Nephron progenitor cell (in vitro differentiated cells): ENCODE measurements at regions not wholly inside any gene's neighbourhood (a gene's known extent, or its start where the extent isn't known, plus 50 kb on each side); places are given as distances from the start of the nearest gene placed in this dataset.

Source experiments
- DNase-seq: peaks from one replicate; pipeline ENCODE4 v3.0.0; 2021
- H3K27ac Mint-ChIP-seq: 2 replicates; pipeline ENCODE4 v1.8.0; 2021; ENCODE audit warnings: mild to moderate bottlenecking, moderate library complexity, mixed read lengths
- H3K27me3 Mint-ChIP-seq: 2 replicates; pipeline ENCODE4 v1.8.0; 2021; ENCODE audit warnings: mild to moderate bottlenecking, low read depth, mixed read lengths; ENCODE audit not compliant: poor library complexity
- H3K36me3 Mint-ChIP-seq: 2 replicates; pipeline ENCODE4 v1.8.0; 2021; ENCODE audit warnings: low read depth, mixed read lengths
- H3K4me1 Mint-ChIP-seq: 2 replicates; pipeline ENCODE4 v1.8.0; 2021; ENCODE audit warnings: mixed read lengths
- H3K4me3 Mint-ChIP-seq: 2 replicates; pipeline ENCODE4 v1.8.0; 2021; ENCODE audit warnings: mild to moderate bottlenecking, moderate library complexity, mixed read lengths
- H3K9me3 Mint-ChIP-seq: 2 replicates; pipeline ENCODE4 v1.8.0; 2021; ENCODE audit warnings: mild to moderate bottlenecking, moderate library complexity, mixed read lengths
- TF ChIP-seq, protein P1 (sequence below): fragments of 200-600 bp; sonication (generic); IDR thresholded peaks from 2 replicates; pipeline ENCODE4 v1.5.0; 2021; ENCODE audit warnings: antibody characterized with exemption

DNA sequence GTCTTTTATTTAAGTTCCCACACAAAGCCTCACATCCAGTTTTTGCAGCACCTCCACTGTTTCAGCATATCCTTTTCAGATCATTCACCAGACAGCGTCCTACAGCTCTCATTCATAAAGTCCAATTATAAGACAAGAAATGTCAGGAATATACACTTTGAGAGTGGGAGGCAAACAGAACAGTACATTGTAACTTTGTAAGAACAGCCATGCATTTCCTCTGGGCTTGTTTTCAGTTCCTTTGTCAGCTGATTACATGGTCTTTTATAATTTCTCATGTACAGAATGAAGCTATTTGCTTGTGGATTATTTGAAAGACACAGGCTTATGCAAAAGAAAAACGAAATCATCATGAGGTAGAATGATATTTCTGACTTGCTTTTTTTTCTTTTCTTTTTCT is 85.7 kb downstream of the SOX2 start:
- H3K27me3 Mint-ChIP-seq = peaks cover 6% of the 10 kb centered on the region
- H3K27ac Mint-ChIP-seq = no peak overlapping the region
- peaks cover 11% of the 10 kb centered on the region for H3K4me1 Mint-ChIP-seq
- TF ChIP-seq, protein P1, sequence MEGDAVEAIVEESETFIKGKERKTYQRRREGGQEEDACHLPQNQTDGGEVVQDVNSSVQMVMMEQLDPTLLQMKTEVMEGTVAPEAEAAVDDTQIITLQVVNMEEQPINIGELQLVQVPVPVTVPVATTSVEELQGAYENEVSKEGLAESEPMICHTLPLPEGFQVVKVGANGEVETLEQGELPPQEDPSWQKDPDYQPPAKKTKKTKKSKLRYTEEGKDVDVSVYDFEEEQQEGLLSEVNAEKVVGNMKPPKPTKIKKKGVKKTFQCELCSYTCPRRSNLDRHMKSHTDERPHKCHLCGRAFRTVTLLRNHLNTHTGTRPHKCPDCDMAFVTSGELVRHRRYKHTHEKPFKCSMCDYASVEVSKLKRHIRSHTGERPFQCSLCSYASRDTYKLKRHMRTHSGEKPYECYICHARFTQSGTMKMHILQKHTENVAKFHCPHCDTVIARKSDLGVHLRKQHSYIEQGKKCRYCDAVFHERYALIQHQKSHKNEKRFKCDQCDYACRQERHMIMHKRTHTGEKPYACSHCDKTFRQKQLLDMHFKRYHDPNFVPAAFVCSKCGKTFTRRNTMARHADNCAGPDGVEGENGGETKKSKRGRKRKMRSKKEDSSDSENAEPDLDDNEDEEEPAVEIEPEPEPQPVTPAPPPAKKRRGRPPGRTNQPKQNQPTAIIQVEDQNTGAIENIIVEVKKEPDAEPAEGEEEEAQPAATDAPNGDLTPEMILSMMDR = no peak
- DNase-seq = no peak
- H3K9me3 Mint-ChIP-seq = no peaks in the 10 kb centered on the region
- no peak overlapping the region for H3K4me3 Mint-ChIP-seq
- H3K36me3 Mint-ChIP-seq = no peaks in the 10 kb centered on the region

DNA sequence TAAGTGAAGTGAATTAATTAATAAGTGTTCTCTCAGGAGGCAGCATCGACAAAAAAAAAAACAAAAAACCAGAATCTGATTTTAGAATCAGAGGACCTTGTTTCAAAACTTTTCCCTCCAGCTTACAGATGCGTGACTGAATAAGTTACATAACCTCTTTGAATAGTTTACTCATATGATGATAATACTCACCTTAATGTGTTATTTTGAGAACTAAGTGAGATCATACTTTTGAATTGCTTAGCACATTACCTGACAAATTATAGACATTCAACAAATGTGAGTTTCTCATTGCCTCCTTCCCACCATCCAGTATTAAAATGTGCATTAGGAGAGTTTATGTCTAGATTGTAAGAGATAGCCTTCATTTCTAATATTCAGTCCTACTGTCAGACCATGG is 94.0 kb downstream of the SOX2 start:
- no peak for DNase-seq
- no peak overlapping the region for H3K27ac Mint-ChIP-seq
- TF ChIP-seq, protein P1 = no peak
- no peak overlapping the region for H3K4me3 Mint-ChIP-seq
- no peaks in the 10 kb centered on the region for H3K9me3 Mint-ChIP-seq
- H3K36me3 Mint-ChIP-seq = no peaks in the 10 kb centered on the region
- peaks cover 10% of the 10 kb centered on the region for H3K27me3 Mint-ChIP-seq
- H3K4me1 Mint-ChIP-seq = no peaks in the 10 kb centered on the region

DNA sequence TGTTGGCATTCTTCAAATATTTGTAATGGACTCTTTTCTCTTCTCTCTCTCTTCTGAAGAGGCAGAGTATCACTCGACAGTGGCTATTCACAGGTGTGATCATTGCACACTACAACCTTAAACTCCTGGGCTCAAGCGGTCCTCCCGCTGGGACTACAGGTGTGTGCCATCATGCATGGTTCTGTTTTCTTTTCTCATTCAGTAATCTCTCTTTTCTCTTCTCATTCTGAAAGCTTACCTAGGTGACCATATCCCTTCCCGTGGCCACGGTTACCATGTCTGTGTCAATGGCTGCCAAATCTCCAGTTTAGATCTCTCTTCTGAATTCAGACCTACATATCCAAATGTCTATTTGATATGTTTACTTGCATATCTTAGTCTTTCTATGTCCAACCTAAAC is 96.3 kb downstream of the SOX2 start:
- Mint-ChIP-seq H3K27me3 (peaks cover 8% of the 10 kb centered on the region), H3K4me3 (no peak overlapping the region), H3K9me3 (no peaks in the 10 kb centered on the region), H3K27ac (peak overlapping the region; percentile 49), H3K4me1 (no peaks in the 10 kb centered on the region), H3K36me3 (no peaks in the 10 kb centered on the region)
- TF ChIP-seq, protein P1 = no peak
- no peak for DNase-seq

DNA sequence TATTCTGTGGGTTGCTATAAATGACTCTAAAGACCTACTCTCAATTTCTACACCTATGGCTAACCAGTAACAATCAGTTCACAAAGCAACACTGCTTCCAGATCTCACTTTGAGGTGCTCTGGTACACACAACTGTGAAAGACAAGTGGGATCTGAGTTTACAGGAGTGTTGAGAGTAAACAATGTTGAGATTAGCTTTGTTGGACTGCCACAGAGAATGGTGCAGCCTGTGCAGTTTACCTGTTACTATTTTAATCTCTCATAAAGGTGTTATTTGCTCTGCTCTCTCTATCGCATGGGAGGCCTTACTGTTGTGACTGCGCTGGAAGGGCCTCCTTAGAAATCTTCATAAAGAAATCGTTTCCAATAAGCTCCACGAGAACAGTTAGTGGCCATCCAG is 112.0 kb downstream of the SOX2 start:
- Mint-ChIP-seq H3K9me3 (no peaks in the 10 kb centered on the region), H3K4me1 (peaks cover 15% of the 10 kb centered on the region), H3K27me3 (peaks cover 4% of the 10 kb centered on the region), H3K27ac (no peak overlapping the region), H3K36me3 (no peaks in the 10 kb centered on the region), H3K4me3 (no peak overlapping the region)
- TF ChIP-seq, protein P1 = no peak
- no peak for DNase-seq

DNA sequence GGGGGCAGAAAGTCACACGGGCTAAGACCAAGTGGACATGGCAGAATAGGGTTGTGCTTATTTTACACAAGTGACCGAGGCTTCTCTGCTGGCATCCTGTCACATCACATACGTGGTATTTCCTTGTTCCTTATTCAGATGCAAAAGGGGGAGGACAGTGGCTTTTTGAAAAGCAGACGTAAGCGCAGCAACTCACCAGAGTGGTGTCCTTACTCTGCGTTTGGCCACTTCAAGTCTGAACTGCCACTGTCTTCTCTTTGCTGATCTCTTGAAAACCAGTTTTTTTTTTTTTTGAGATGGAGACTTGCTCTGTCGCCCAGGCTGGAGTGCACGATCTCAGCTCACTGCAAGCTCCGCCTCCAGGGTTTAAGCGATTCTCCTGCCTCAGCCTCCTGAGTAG is 113.2 kb downstream of the SOX2 start:
- Mint-ChIP-seq H3K4me3 (no peak overlapping the region), H3K36me3 (no peaks in the 10 kb centered on the region), H3K27ac (no peak overlapping the region), H3K4me1 (peaks cover 13% of the 10 kb centered on the region), H3K27me3 (peaks cover 4% of the 10 kb centered on the region), H3K9me3 (no peaks in the 10 kb centered on the region)
- DNase-seq = no peak
- TF ChIP-seq, protein P1 = no peak

DNA sequence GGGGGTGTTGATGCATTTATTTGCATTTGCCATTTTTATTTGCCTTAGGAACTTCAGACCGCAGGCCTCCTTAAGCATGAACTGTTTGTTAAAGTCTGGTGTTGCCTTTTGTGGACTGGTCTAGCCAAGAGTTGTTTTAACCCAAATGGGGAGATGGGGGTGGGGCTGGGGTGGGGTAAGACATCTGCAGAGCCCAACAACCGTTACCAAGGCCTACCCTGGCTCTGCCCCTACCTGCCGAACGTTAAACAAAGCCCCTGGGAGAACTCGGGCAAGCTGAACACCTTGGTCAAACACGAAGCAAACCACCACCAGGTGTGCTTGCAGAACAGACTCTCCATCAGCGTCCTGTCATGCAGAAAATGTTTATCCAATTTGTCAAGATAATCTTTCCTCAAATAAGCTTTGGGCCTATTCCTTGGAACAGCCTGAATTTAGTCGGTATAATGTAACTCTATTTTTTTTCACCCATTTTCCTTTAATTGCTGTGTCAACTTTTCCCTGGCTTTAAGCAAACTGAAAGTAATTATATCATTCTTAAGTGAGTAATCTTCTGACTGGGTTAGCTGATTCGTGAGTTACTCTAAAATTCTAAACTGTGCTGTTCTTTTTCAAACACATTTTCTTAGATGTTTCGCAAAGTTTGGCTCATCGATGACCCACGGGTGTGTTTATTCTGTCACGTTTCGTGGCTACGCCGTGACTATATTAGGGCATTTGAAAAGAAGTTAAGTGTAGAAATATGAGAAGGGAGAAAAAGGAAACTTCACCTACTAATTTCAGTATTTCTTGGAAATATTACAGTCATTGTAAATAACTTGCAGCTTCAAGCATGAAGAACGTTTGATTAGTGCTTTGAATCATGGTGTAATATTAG is 127.6 kb downstream of the SOX2 start:
- H3K27me3 Mint-ChIP-seq = no peaks in the 10 kb centered on the region
- H3K4me3 Mint-ChIP-seq = no peak overlapping the region
- H3K36me3 Mint-ChIP-seq = no peaks in the 10 kb centered on the region
- TF ChIP-seq, protein P1 = no peak
- DNase-seq = no peak
- peaks cover 4% of the 10 kb centered on the region for H3K4me1 Mint-ChIP-seq
- H3K27ac Mint-ChIP-seq = no peak overlapping the region
- H3K9me3 Mint-ChIP-seq = no peaks in the 10 kb centered on the region
